ENCODE measurements at regions not wholly inside any gene's neighbourhood (a gene's known extent, or its start where the extent isn't known, plus 50 kb on each side); places are given as distances from the start of the nearest gene placed in this dataset.

GRCh38 chr5:67268231-67269021, 71.8 kb upstream of the CD180 start:
- no peaks in the 10 kb centered on the region; the same call in 1 of the 2 replicates for H3K27me3 Mint-ChIP-seq (ENCODE audit: low read depth)
- POLR2A ChIA-PET = no interaction called here
- H3K36me3 Mint-ChIP-seq = no peaks in the 10 kb centered on the region
- H3K4me3 Mint-ChIP-seq = no peak overlapping the region
- DNase-seq (ENCODE audit: low spot score) (no peak), ATAC-seq (no peak)
- no peak for TF ChIP-seq SOX15 (CRISPR knock-in tag; IDR thresholded peaks at IDR 0.05)
- no peaks in the 10 kb centered on the region for H3K4me1 Mint-ChIP-seq
- H3K27ac Mint-ChIP-seq = no peak overlapping the region
- H3K9me3 Mint-ChIP-seq = peaks cover 8% of the 10 kb centered on the region
- CTCF ChIA-PET = interaction anchor here (0.9 kb wide), 1 partner anchor 22 kb away, joined by 3 read pairs; no protein-coding TSS in a partner anchor

- no peak for ATAC-seq
- H3K27me3 Mint-ChIP-seq (ENCODE audit: low read depth) = no peaks in the 10 kb centered on the region; the same call in 1 of the 2 replicates
- no peak overlapping the region for H3K4me3 Mint-ChIP-seq
- no peak for TF ChIP-seq ERG (CRISPR knock-in tag; IDR thresholded peaks at IDR 0.05)
- TF ChIP-seq CTCF (IDR thresholded peaks at IDR 0.05) = no peak
- no peak for TF ChIP-seq ATF2 (CRISPR knock-in tag; IDR thresholded peaks at IDR 0.05; ENCODE audit: borderline replicate concordance, low read depth)
- no peak for TF ChIP-seq GRHL2 (CRISPR knock-in tag; IDR thresholded peaks at IDR 0.05; ENCODE audit: insufficient replicate concordance, severe bottlenecking)
- TF ChIP-seq RORB (CRISPR knock-in tag; IDR thresholded peaks at IDR 0.05) = no peak
- TF ChIP-seq SMAD3 (CRISPR knock-in tag; IDR thresholded peaks at IDR 0.05; ENCODE audit: borderline replicate concordance) = no peak
- no peak for TF ChIP-seq USF1 (CRISPR knock-in tag; IDR thresholded peaks at IDR 0.05)
- TF ChIP-seq MYBL2 (CRISPR knock-in tag; IDR thresholded peaks at IDR 0.05) = no peak
- TF ChIP-seq TP53 (CRISPR knock-in tag; IDR thresholded peaks at IDR 0.05) = no peak
- TF ChIP-seq TEAD1 (CRISPR knock-in tag; IDR thresholded peaks at IDR 0.05) = no peak
- TF ChIP-seq ZNF532 (CRISPR knock-in tag; IDR thresholded peaks at IDR 0.05; ENCODE audit: borderline replicate concordance) = no peak
- no peak for TF ChIP-seq TCF7 (CRISPR knock-in tag; IDR thresholded peaks at IDR 0.05; ENCODE audit: low read depth)
- TF ChIP-seq ZMAT4 (CRISPR knock-in tag; IDR thresholded peaks at IDR 0.05) = no peak
- no peak for TF ChIP-seq PRRX2 (CRISPR knock-in tag; IDR thresholded peaks at IDR 0.05)
- no peak for TF ChIP-seq FOXP4 (CRISPR knock-in tag; IDR thresholded peaks at IDR 0.05)
- ChIA-PET POLR2A (no interaction called here), CTCF (no interaction called here)
- H3K9me3 Mint-ChIP-seq = peaks cover 8% of the 10 kb centered on the region
- H3K4me1 Mint-ChIP-seq = no peaks in the 10 kb centered on the region
- H3K27ac Mint-ChIP-seq = no peak overlapping the region
- H3K36me3 Mint-ChIP-seq = no peaks in the 10 kb centered on the region
- no peak for DNase-seq (ENCODE audit: low spot score)
Measured at GRCh38 chr5:67267512-67268216, 71.1 kb upstream of the CD180 start.

Measured in WTC11 (cell line).